ENCODE measurements at regions not wholly inside any gene's neighbourhood (a gene's known extent, or its start where the extent isn't known, plus 50 kb on each side); places are given as distances from the start of the nearest gene placed in this dataset.

DNA sequence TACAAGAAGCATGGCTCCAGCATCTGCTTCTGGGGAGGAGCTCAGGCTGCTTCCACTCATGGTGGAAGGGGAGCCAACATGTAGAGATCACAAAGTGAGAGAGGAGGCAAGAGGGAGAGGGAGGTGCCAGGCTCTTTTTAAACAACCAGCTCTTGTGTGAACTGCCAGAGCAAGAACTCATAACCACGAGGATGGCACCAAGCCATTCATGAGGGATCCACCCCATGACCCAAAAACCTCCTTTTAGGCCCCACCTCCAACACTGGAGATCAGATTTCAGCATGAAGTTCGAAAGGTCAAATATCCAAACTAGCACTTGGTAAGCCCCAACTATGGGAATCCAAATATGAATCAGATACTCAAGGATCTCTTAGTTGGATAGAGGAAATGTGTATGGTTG lies 131.2 kb downstream of the RXFP2 start:
- Histone ChIP-seq H2BK5ac (ENCODE audit: low read depth, low read length, poor library complexity, severe bottlenecking) (no peak overlapping the region), H3K14ac (replicated peaks; ENCODE audit: low read depth, low read length) (no peak overlapping the region), H3K9me1 (ENCODE audit: insufficient read depth, low read length) (no peaks in the 10 kb centered on the region), H3K36me3 (ENCODE audit: control insufficient read depth, insufficient read depth, low read length) (no peaks in the 10 kb centered on the region), H4K8ac (ENCODE audit: low read depth in 2 of 2, low read length in 2 of 2) (no peak overlapping the region), H2AFZ (replicated peaks; ENCODE audit: low read length, poor library complexity) (no peak overlapping the region), H4K20me1 (ENCODE audit: insufficient read depth, low read length) (no peaks in the 10 kb centered on the region), H3K79me1 (ENCODE audit: low read depth in 1 of 2, low read length in 2 of 2) (no peaks in the 10 kb centered on the region), H3K4me3 (ENCODE audit: insufficient read depth, low read depth, low read length) (no peak overlapping the region), H2BK20ac (ENCODE audit: low read depth, low read length) (no peak overlapping the region), H2AK9ac (replicated peaks; ENCODE audit: low read depth, low read length, poor library complexity) (no peak overlapping the region), H3K27me3 (ENCODE audit: control insufficient read depth, insufficient read depth, low read length) (peaks cover 4% of the 10 kb centered on the region), H4K91ac (ENCODE audit: insufficient read depth, low read depth, low read length) (no peak overlapping the region), H3K27ac (ENCODE audit: insufficient read depth, low read length) (no peak overlapping the region), H2BK15ac (ENCODE audit: low read depth, low read length) (no peak overlapping the region), H3K23ac (ENCODE audit: low read depth, low read length) (no peak overlapping the region), H3K56ac (ENCODE audit: extremely low read depth, insufficient read depth, low read length) (no peak overlapping the region), H2BK120ac (ENCODE audit: low read depth, low read length) (no peak overlapping the region), H3K18ac (ENCODE audit: low read depth, low read length) (no peak overlapping the region), H2AK5ac (ENCODE audit: low read depth, low read length) (no peak overlapping the region), H3K4me2 (ENCODE audit: low read depth, low read length) (no peak overlapping the region), H3K9ac (ENCODE audit: low read depth, low read length) (no peak overlapping the region), H3K9me3 (ENCODE audit: control insufficient read depth, insufficient read depth, low read length) (no peaks in the 10 kb centered on the region), H3K4ac (ENCODE audit: low read depth, low read length) (no peak overlapping the region), H4K5ac (ENCODE audit: low read depth, low read length) (no peak overlapping the region), H3K4me1 (ENCODE audit: control insufficient read depth, insufficient read depth, low read length) (no peaks in the 10 kb centered on the region)
- BruUV-seq (replicated peaks): no TSS peak
- dilution Hi-C loops (cut with HindIII; ENCODE audit: low sequenced_read_pairs, unreplicated experiment): no loop called here
- no peak for TF ChIP-seq MAZ (IDR thresholded peaks at IDR 0.05; ENCODE audit: borderline replicate concordance, low read depth, low read length)
- TF ChIP-seq, protein P1, sequence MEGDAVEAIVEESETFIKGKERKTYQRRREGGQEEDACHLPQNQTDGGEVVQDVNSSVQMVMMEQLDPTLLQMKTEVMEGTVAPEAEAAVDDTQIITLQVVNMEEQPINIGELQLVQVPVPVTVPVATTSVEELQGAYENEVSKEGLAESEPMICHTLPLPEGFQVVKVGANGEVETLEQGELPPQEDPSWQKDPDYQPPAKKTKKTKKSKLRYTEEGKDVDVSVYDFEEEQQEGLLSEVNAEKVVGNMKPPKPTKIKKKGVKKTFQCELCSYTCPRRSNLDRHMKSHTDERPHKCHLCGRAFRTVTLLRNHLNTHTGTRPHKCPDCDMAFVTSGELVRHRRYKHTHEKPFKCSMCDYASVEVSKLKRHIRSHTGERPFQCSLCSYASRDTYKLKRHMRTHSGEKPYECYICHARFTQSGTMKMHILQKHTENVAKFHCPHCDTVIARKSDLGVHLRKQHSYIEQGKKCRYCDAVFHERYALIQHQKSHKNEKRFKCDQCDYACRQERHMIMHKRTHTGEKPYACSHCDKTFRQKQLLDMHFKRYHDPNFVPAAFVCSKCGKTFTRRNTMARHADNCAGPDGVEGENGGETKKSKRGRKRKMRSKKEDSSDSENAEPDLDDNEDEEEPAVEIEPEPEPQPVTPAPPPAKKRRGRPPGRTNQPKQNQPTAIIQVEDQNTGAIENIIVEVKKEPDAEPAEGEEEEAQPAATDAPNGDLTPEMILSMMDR (conservative IDR thresholded peaks at IDR 0.05; ENCODE audit: low read depth, low read length): no peak
- TF ChIP-seq, protein P2, sequence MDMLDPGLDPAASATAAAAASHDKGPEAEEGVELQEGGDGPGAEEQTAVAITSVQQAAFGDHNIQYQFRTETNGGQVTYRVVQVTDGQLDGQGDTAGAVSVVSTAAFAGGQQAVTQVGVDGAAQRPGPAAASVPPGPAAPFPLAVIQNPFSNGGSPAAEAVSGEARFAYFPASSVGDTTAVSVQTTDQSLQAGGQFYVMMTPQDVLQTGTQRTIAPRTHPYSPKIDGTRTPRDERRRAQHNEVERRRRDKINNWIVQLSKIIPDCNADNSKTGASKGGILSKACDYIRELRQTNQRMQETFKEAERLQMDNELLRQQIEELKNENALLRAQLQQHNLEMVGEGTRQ (IDR thresholded peaks at IDR 0.05; ENCODE audit: low read depth, low read length): no peak
- TF ChIP-seq RCOR1 (IDR thresholded peaks at IDR 0.05; ENCODE audit: insufficient replicate concordance, low read length): no peak
- TF ChIP-seq, protein P3, sequence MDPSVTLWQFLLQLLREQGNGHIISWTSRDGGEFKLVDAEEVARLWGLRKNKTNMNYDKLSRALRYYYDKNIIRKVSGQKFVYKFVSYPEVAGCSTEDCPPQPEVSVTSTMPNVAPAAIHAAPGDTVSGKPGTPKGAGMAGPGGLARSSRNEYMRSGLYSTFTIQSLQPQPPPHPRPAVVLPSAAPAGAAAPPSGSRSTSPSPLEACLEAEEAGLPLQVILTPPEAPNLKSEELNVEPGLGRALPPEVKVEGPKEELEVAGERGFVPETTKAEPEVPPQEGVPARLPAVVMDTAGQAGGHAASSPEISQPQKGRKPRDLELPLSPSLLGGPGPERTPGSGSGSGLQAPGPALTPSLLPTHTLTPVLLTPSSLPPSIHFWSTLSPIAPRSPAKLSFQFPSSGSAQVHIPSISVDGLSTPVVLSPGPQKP (IDR thresholded peaks at IDR 0.05; ENCODE audit: borderline replicate concordance, low read depth, low read length): no peak
- no peak for TF ChIP-seq MXI1 (IDR thresholded peaks at IDR 0.05; ENCODE audit: borderline replicate concordance, low read depth, low read length)
- no peak for TF ChIP-seq POLR2A (IDR thresholded peaks at IDR 0.05; ENCODE audit: low read depth, low read length)
- TF ChIP-seq CHD1 (IDR thresholded peaks at IDR 0.05; ENCODE audit: low read depth, low read length): no peak
- TF ChIP-seq NFE2L2 (IDR thresholded peaks at IDR 0.05; ENCODE audit: low read depth, low read length): no peak
- TF ChIP-seq RAD21 (IDR thresholded peaks at IDR 0.05; ENCODE audit: low read length): no peak
- POLR2A ChIA-PET (ENCODE audit: unreplicated experiment): no interaction called here
- in situ Hi-C loops (cut with MboI; ENCODE audit: low sequenced_read_pairs): no loop called here
- ATAC-seq (ENCODE audit: low read depth) (no peak), DNase-seq (no peak)
- CTCF ChIA-PET: no interaction called here
- intact Hi-C loops (cut with micrococcal nuclease): no loop called here
- no CpG with 5 or more reads among the region's 2 CpGs for WGBS, 2 experiments (ENCODE audit: extremely low coverage in 2 of 2, insufficient read length in 1 of 2)
